ENCODE measurements at regions not wholly inside any gene's neighbourhood (a gene's known extent, or its start where the extent isn't known, plus 50 kb on each side); places are given as distances from the start of the nearest gene placed in this dataset.

GRCh38 chr9:74064702-74065101 is 432.4 kb upstream of the RORB start:
- no peak for TF ChIP-seq RAD21 (IDR thresholded peaks at IDR 0.05; ENCODE audit: low read length)
- peak; percentile 32; the same call in 1 of the 2 replicates for TF ChIP-seq MAFK (IDR thresholded peaks at IDR 0.05; ENCODE audit: low read depth, low read length)
- no peak overlapping the region for H3K4me2 ChIP-seq (ENCODE audit: low read depth, low read length)
- no peak overlapping the region for H3K4me3 ChIP-seq (ENCODE audit: insufficient read depth, low read depth, low read length)
- H3K23ac ChIP-seq (ENCODE audit: low read depth, low read length): no peak overlapping the region
- H2AK9ac ChIP-seq (replicated peaks; ENCODE audit: low read depth, low read length, poor library complexity): no peak overlapping the region
- H2BK5ac ChIP-seq (ENCODE audit: low read depth, low read length, poor library complexity, severe bottlenecking): no peak overlapping the region
- in situ Hi-C loops (cut with MboI; ENCODE audit: low sequenced_read_pairs): no loop called here
- no CpG with 5 or more reads among the region's 2 CpGs for WGBS, 2 experiments (ENCODE audit: extremely low coverage in 2 of 2, insufficient read length in 1 of 2)
- POLR2A ChIA-PET (ENCODE audit: unreplicated experiment): no interaction called here
- H4K5ac ChIP-seq (ENCODE audit: low read depth, low read length): no peak overlapping the region
- no peaks in the 10 kb centered on the region for H3K9me1 ChIP-seq (ENCODE audit: insufficient read depth, low read length)
- H3K79me1 ChIP-seq (ENCODE audit: low read depth in 1 of 2, low read length in 2 of 2): no peaks in the 10 kb centered on the region
- ATAC-seq (ENCODE audit: low read depth) (no peak), DNase-seq (no peak)
- H4K91ac ChIP-seq (ENCODE audit: insufficient read depth, low read depth, low read length): no peak overlapping the region
- H3K27me3 ChIP-seq (ENCODE audit: control insufficient read depth, insufficient read depth, low read length): no peaks in the 10 kb centered on the region
- no peak overlapping the region for H3K9ac ChIP-seq (ENCODE audit: low read depth, low read length)
- dilution Hi-C loops (cut with HindIII; ENCODE audit: low sequenced_read_pairs, unreplicated experiment): no loop called here
- no peak overlapping the region for H3K27ac ChIP-seq (ENCODE audit: insufficient read depth, low read length)
- H3K14ac ChIP-seq (replicated peaks; ENCODE audit: low read depth, low read length): no peak overlapping the region
- H3K56ac ChIP-seq (ENCODE audit: extremely low read depth, insufficient read depth, low read length): no peak overlapping the region
- no peak overlapping the region for H2BK15ac ChIP-seq (ENCODE audit: low read depth, low read length)
- CTCF ChIA-PET: no interaction called here
- intact Hi-C loops (cut with micrococcal nuclease): no loop called here
- H4K20me1 ChIP-seq (ENCODE audit: insufficient read depth, low read length): no peaks in the 10 kb centered on the region
- no peak overlapping the region for H3K18ac ChIP-seq (ENCODE audit: low read depth, low read length)
- 0 out of 2 replicates have a peak, but pooled peaks cover 1% of the 10 kb centered on the region for H3K9me3 ChIP-seq (ENCODE audit: control insufficient read depth, insufficient read depth, low read length)
- BruUV-seq (replicated peaks): no TSS peak
- H2AFZ ChIP-seq (replicated peaks; ENCODE audit: low read length, poor library complexity): no peak overlapping the region
- no peak overlapping the region for H3K4ac ChIP-seq (ENCODE audit: low read depth, low read length)
- H3K36me3 ChIP-seq (ENCODE audit: control insufficient read depth, insufficient read depth, low read length): no peaks in the 10 kb centered on the region
- no peak overlapping the region for H2BK20ac ChIP-seq (ENCODE audit: low read depth, low read length)
- H4K8ac ChIP-seq (ENCODE audit: low read depth in 2 of 2, low read length in 2 of 2): no peak overlapping the region
- no peak overlapping the region for H2AK5ac ChIP-seq (ENCODE audit: low read depth, low read length)
- no peaks in the 10 kb centered on the region for H3K4me1 ChIP-seq (ENCODE audit: control insufficient read depth, insufficient read depth, low read length)
- H2BK120ac ChIP-seq (ENCODE audit: low read depth, low read length): no peak overlapping the region

Measured in IMR-90 (cell line).